ENCODE measurements at regions not wholly inside any gene's neighbourhood (a gene's known extent, or its start where the extent isn't known, plus 50 kb on each side); places are given as distances from the start of the nearest gene placed in this dataset.

GRCh38 chr1:86245566-86246190, 89.1 kb upstream of the COL24A1 start:
- Histone ChIP-seq H3K27me3 (no peaks in the 10 kb centered on the region), H3K9me3 (peaks cover 0 to 2% of the 10 kb centered on the region in 2 donors), H3K27ac (no peak overlapping the region), H3K4me1 (no peaks in the 10 kb centered on the region), H3K4me3 (no peak overlapping the region), H3K36me3 (no peaks in the 10 kb centered on the region)
- no peak for DNase-seq
- TF ChIP-seq CTCF (IDR thresholded peaks at IDR 0.05) = no peak
- intact Hi-C loops (cut with DNase I) = no loop called here
- no peak for ATAC-seq

DNA sequence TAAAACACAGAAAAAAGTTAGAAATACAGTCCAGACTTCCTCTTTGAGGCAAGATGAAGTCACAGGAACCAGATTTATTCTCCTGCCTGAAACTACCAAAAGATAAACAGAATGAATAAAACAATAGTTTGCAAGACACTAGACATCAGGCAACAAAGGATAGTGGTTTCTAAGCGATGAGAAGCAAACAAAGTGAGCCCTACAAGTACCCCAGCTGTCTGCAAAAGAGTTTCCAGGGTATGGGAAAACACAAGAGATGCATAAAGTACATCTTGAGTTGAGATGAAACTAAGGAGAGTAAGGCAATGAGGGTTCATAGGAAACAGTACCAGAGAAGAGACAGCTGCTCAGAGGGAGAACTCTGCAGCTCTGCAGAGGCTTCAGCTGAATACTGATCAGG, 83.3 kb upstream of the COL24A1 start:
- ATAC-seq (no peak), DNase-seq (no peak)
- peaks cover 0 to 7% of the 10 kb centered on the region in 2 donors for H3K9me3 ChIP-seq
- no peaks in the 10 kb centered on the region for H3K36me3 ChIP-seq
- H3K4me1 ChIP-seq = no peaks in the 10 kb centered on the region
- no peak for TF ChIP-seq CTCF (IDR thresholded peaks at IDR 0.05)
- H3K4me3 ChIP-seq = no peak overlapping the region
- intact Hi-C loops (cut with DNase I) = no loop called here
- no peaks in the 10 kb centered on the region for H3K27me3 ChIP-seq
- H3K27ac ChIP-seq = no peak overlapping the region

DNA sequence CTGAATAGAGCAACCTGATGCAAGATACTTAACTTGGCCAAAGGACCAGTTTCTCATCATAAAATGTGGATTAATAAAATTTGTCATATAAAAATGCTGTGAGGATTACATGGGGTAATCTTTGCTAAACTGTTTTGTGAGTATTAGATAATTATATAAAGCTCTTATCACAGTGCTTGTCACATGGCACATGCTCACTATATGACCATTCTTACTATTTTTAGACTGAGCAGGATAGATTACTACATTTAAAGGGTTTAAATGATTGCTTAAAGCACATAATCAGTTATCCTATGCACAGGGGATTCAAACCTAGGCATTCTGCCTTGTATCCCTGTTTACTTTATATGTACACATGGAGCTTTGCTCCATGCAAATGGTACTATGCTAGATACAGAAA, 82.9 kb upstream of the COL24A1 start:
- intact Hi-C loops (cut with DNase I) = no loop called here
- TF ChIP-seq CTCF (IDR thresholded peaks at IDR 0.05) = no peak
- no peaks in the 10 kb centered on the region for H3K36me3 ChIP-seq
- no peak for DNase-seq
- no peak for ATAC-seq
- H3K4me1 ChIP-seq = no peaks in the 10 kb centered on the region
- H3K9me3 ChIP-seq = peaks cover 0 to 7% of the 10 kb centered on the region in 2 donors
- H3K27ac ChIP-seq = no peak overlapping the region
- no peaks in the 10 kb centered on the region for H3K27me3 ChIP-seq
- H3K4me3 ChIP-seq = no peak overlapping the region

DNA sequence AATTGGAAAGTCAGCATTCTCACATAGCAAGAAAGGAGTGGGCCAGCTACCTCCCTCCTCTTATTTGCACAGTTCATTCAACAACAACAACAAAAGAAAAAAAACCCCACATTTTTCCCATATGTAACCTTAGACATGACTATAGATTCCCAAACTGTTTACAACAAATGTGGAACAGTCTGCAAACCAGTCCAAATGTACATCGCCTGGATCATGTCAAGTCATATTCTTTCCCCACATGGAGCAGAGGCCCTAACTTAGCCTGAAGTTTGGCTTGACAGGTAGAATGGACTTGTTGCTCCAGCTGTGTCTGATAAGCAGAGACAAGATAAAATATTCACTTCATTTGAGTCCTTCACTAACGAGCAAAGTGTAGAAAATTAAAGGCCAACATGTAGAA, 81.7 kb upstream of the COL24A1 start:
- intact Hi-C loops (cut with DNase I) = no loop called here
- no peak for DNase-seq
- no peak for ATAC-seq

GRCh38 chr1:86235852-86236251, 79.3 kb upstream of the COL24A1 start:
- H3K27ac ChIP-seq = no peak overlapping the region
- no peaks in the 10 kb centered on the region for H3K4me1 ChIP-seq
- ATAC-seq = no peak
- H3K36me3 ChIP-seq = no peaks in the 10 kb centered on the region
- H3K27me3 ChIP-seq = no peaks in the 10 kb centered on the region
- no peak for TF ChIP-seq CTCF (IDR thresholded peaks at IDR 0.05)
- H3K9me3 ChIP-seq = peaks cover 0 to 7% of the 10 kb centered on the region in 2 donors
- no peak overlapping the region for H3K4me3 ChIP-seq
- intact Hi-C loops (cut with DNase I) = no loop called here
- DNase-seq = no peak

More for the DNA sequence above, 81.7 kb upstream of the COL24A1 start:
- no peak overlapping the region for H3K4me3 ChIP-seq
- no peak for TF ChIP-seq CTCF (IDR thresholded peaks at IDR 0.05)
- H3K36me3 ChIP-seq = no peaks in the 10 kb centered on the region
- peaks cover 0 to 7% of the 10 kb centered on the region in 2 donors for H3K9me3 ChIP-seq
- H3K4me1 ChIP-seq = no peaks in the 10 kb centered on the region
- no peaks in the 10 kb centered on the region for H3K27me3 ChIP-seq
- H3K27ac ChIP-seq = no peak overlapping the region
